IMR-90 (cell line): ENCODE measurements at regions not wholly inside any gene's neighbourhood (a gene's known extent, or its start where the extent isn't known, plus 50 kb on each side); places are given as distances from the start of the nearest gene placed in this dataset.

ENCODE experiments used
- ATAC-seq: fragments of 200-7000 bp; cut with Tn5 transposase; 2 replicates; pipeline ENCODE4 v1.9.1; 2020; ENCODE audit warnings: low read depth, mild to moderate bottlenecking, moderate library complexity
- BruUV-seq: library from RNA; stranded (reverse); fragments of 400-500 nt; replicated peaks from 2 replicates; lab custom pipeline; 2021; lab: Mats Ljungman, UMichigan
- CTCF ChIA-PET: fragments of 300-600 bp; formaldehyde crosslinking; extraction: SDS; loops from one replicate; lab custom pipeline; 2021; ENCODE audit warnings: antibody characterized with exemption; lab: Yijun Ruan, JAX
- POLR2A ChIA-PET: fragments of 300-600 bp; sonication (Branson Sonifier 250); formaldehyde crosslinking; loops from one replicate; lab custom pipeline; 2022; ENCODE audit warnings: antibody characterized with exemption; ENCODE audit not compliant: unreplicated experiment; lab: Charles Lee
- DNase-seq: peaks from one replicate; pipeline ENCODE4 v3.0.0; 2013
- H2AFZ ChIP-seq: replicated peaks from 2 replicates; pipeline ENCODE3; 2013; ENCODE audit warnings: low read length, mild to moderate bottlenecking; ENCODE audit not compliant: poor library complexity
- H2AK5ac ChIP-seq: 2 replicates; pipeline ENCODE4 v1.6.1; 2013; ENCODE audit warnings: low read depth, low read length, inconsistent platforms
- H2AK9ac ChIP-seq: replicated peaks from 2 replicates; pipeline ENCODE3; 2013; ENCODE audit warnings: mild to moderate bottlenecking, low read depth, low read length, moderate library complexity; ENCODE audit not compliant: poor library complexity
- H2BK120ac ChIP-seq: 2 replicates; pipeline ENCODE4 v1.6.1; 2013; ENCODE audit warnings: low read depth, low read length, inconsistent platforms
- H2BK15ac ChIP-seq: 3 replicates; pipeline ENCODE4 v1.6.1; 2013; ENCODE audit warnings: low read depth, low read length, inconsistent platforms
- H2BK20ac ChIP-seq: 2 replicates; pipeline ENCODE4 v1.6.1; 2013; ENCODE audit warnings: low read depth, mild to moderate bottlenecking, inconsistent platforms, low read length, moderate library complexity
- H2BK5ac ChIP-seq: 2 replicates; pipeline ENCODE4 v1.6.1; 2013; ENCODE audit warnings: mild to moderate bottlenecking, low read depth, low read length, inconsistent platforms; ENCODE audit not compliant: poor library complexity, severe bottlenecking
- H3K14ac ChIP-seq: replicated peaks from 2 replicates; pipeline ENCODE4 v1.6.1; 2013; ENCODE audit warnings: low read depth, low read length, inconsistent platforms
- H3K18ac ChIP-seq: 2 replicates; pipeline ENCODE4 v1.6.1; 2013; ENCODE audit warnings: low read depth, low read length, control low read depth
- H3K23ac ChIP-seq: 2 replicates; pipeline ENCODE4 v1.6.1; 2013; ENCODE audit warnings: low read depth, low read length, inconsistent platforms
- H3K27ac ChIP-seq: 2 replicates; pipeline ENCODE4 v1.5.1; 2013; ENCODE audit warnings: mild to moderate bottlenecking, control low read depth, low read length; ENCODE audit not compliant: insufficient read depth
- H3K27me3 ChIP-seq: 2 replicates; pipeline ENCODE4 v1.6.1; 2013; ENCODE audit warnings: low read length; ENCODE audit not compliant: control insufficient read depth, insufficient read depth
- H3K36me3 ChIP-seq: 2 replicates; pipeline ENCODE4 v1.6.1; 2013; ENCODE audit warnings: low read length, mixed read lengths; ENCODE audit not compliant: control insufficient read depth, insufficient read depth
- H3K4ac ChIP-seq: 2 replicates; pipeline ENCODE4 v1.6.1; 2013; ENCODE audit warnings: low read depth, low read length, inconsistent platforms
- H3K4me1 ChIP-seq: 2 replicates; pipeline ENCODE4 v1.6.1; 2013; ENCODE audit warnings: low read length, mixed read lengths; ENCODE audit not compliant: control insufficient read depth, insufficient read depth
- H3K4me2 ChIP-seq: 2 replicates; pipeline ENCODE4 v1.6.1; 2013; ENCODE audit warnings: low read depth, mild to moderate bottlenecking, control low read depth, low read length, moderate library complexity
- H3K4me3 ChIP-seq: 2 replicates; pipeline ENCODE4 v1.5.1; 2013; ENCODE audit warnings: low read depth, mild to moderate bottlenecking, control low read depth, low read length, moderate library complexity; ENCODE audit not compliant: insufficient read depth
- H3K56ac ChIP-seq: 2 replicates; pipeline ENCODE4 v1.6.1; 2013; ENCODE audit warnings: low read length, inconsistent platforms; ENCODE audit not compliant: insufficient read depth; ENCODE audit errors: extremely low read depth
- H3K79me1 ChIP-seq, 2 experiments: 2 replicates each; pipeline ENCODE4 v1.6.1; 2013; ENCODE audit warnings: low read length in 2 of 2, inconsistent platforms in 1 of 2, low read depth in 1 of 2
- H3K9ac ChIP-seq: 2 replicates; pipeline ENCODE4 v1.6.1; 2013; ENCODE audit warnings: low read depth, low read length, control low read depth
- H3K9me1 ChIP-seq: 2 replicates; pipeline ENCODE4 v1.6.1; 2013; ENCODE audit warnings: low read length, inconsistent platforms; ENCODE audit not compliant: insufficient read depth
- H3K9me3 ChIP-seq: 2 replicates; pipeline ENCODE4 v1.6.1; 2013; ENCODE audit warnings: low read length; ENCODE audit not compliant: control insufficient read depth, insufficient read depth
- H4K20me1 ChIP-seq: 2 replicates; pipeline ENCODE4 v1.6.1; 2013; ENCODE audit warnings: low read length, inconsistent platforms; ENCODE audit not compliant: insufficient read depth
- H4K5ac ChIP-seq: 2 replicates; pipeline ENCODE4 v1.6.1; 2013; ENCODE audit warnings: mild to moderate bottlenecking, low read depth, low read length, control low read depth
- H4K8ac ChIP-seq, 2 experiments: 2 replicates each; pipeline ENCODE4 v1.6.1; 2013; ENCODE audit warnings: low read depth in 2 of 2, low read length in 2 of 2, control low read depth in 1 of 2, inconsistent platforms in 1 of 2
- H4K91ac ChIP-seq: 2 replicates; pipeline ENCODE4 v1.6.1; 2013; ENCODE audit warnings: low read depth, low read length, inconsistent platforms; ENCODE audit not compliant: insufficient read depth
- BHLHE40 ChIP-seq: fragments of 150-350 bp; IDR thresholded peaks from 2 replicates; pipeline ENCODE4 v1.6.1; 2016; ENCODE audit warnings: mild to moderate bottlenecking, low read depth, low read length
- CEBPB ChIP-seq: IDR thresholded peaks from 2 replicates; pipeline ENCODE4 v1.6.1; 2012; ENCODE audit warnings: low read depth, low read length, improper control_type of control experiment
- CHD1 ChIP-seq: IDR thresholded peaks from 2 replicates; pipeline ENCODE4 v1.6.1; 2012; ENCODE audit warnings: low read depth, low read length, improper control_type of control experiment
- CTCF ChIP-seq: conservative IDR thresholded peaks from 2 replicates; pipeline ENCODE4 v1.5.1; 2012; ENCODE audit warnings: mild to moderate bottlenecking, low read depth, low read length, improper control_type of control experiment
- FOS ChIP-seq: fragments of 150-350 bp; IDR thresholded peaks from 2 replicates; pipeline ENCODE4 v1.6.1; 2016; ENCODE audit warnings: low read depth, low read length
- MAFK ChIP-seq: IDR thresholded peaks from 2 replicates; pipeline ENCODE4 v1.6.1; 2012; ENCODE audit warnings: low read depth, low read length, improper control_type of control experiment
- MAZ ChIP-seq: IDR thresholded peaks from 2 replicates; pipeline ENCODE4 v1.6.1; 2012; ENCODE audit warnings: low read depth, mild to moderate bottlenecking, low read length, improper control_type of control experiment, moderate library complexity, borderline replicate concordance
- MXI1 ChIP-seq: IDR thresholded peaks from 2 replicates; pipeline ENCODE4 v1.6.1; 2012; ENCODE audit warnings: low read depth, mild to moderate bottlenecking, low read length, moderate library complexity, borderline replicate concordance
- RAD21 ChIP-seq: IDR thresholded peaks from 2 replicates; pipeline ENCODE4 v1.6.1; 2012; ENCODE audit warnings: low read length, improper control_type of control experiment
- RCOR1 ChIP-seq: IDR thresholded peaks from 2 replicates; pipeline ENCODE4 v1.6.1; 2012; ENCODE audit warnings: mild to moderate bottlenecking, low read length, improper control_type of control experiment; ENCODE audit not compliant: insufficient replicate concordance
- RFX5 ChIP-seq: IDR thresholded peaks from 2 replicates; pipeline ENCODE4 v1.8.0; 2012; ENCODE audit warnings: low read depth, mild to moderate bottlenecking, low read length, moderate library complexity
- WGBS, 2 experiments: methylation state at CpG; one replicate each; pipeline versions ENCODE4 v1.1.5 to v1.1.7; 2013; ENCODE audit warnings: missing lambda C conversion rate in 2 of 2; ENCODE audit not compliant: insufficient read length in 1 of 2; ENCODE audit errors: extremely low coverage in 2 of 2; 5-methylcytosine and 5-hydroxymethylcytosine counted together
- dilution Hi-C: fragments of 300-500 bp; cut with HindIII; formaldehyde crosslinking; loops from one replicate; pipeline ENCODE4 v1.14.3; 2018; ENCODE audit warnings: low sequenced_read_pairs; ENCODE audit not compliant: unreplicated experiment
- in situ Hi-C: fragments of 300-500 bp; cut with MboI; formaldehyde crosslinking; loops from 3 replicates; pipeline ENCODE4 v1.14.3; 2019; ENCODE audit warnings: low sequenced_read_pairs, inconsistent platforms, mixed read lengths
- intact Hi-C: fragments of 100-400 bp; cut with micrococcal nuclease; formaldehyde crosslinking; loops from 2 replicates; pipeline ENCODE4 v1.10.0; 2022

- DNase-seq (no peak), ATAC-seq (no peak)
- H3K27ac ChIP-seq: no peak overlapping the region
- dilution Hi-C loops (no loop called here), intact Hi-C loops (no loop called here), in situ Hi-C loops (no loop called here)
- no peak overlapping the region for H4K91ac ChIP-seq
- H2BK5ac ChIP-seq: no peak overlapping the region
- ChIA-PET POLR2A (no interaction called here), CTCF (no interaction called here)
- H3K27me3 ChIP-seq: no peaks in the 10 kb centered on the region
- H3K9ac ChIP-seq: no peak overlapping the region
- H3K9me1 ChIP-seq: no peaks in the 10 kb centered on the region
- H3K4me2 ChIP-seq: no peak overlapping the region
- H2AK5ac ChIP-seq: no peak overlapping the region
- no peak overlapping the region for H4K8ac ChIP-seq
- no peaks in the 10 kb centered on the region for H3K79me1 ChIP-seq
- no CpG with 5 or more reads among the region's 3 CpGs for WGBS, 2 experiments
- H3K56ac ChIP-seq: no peak overlapping the region
- no peak overlapping the region for H3K18ac ChIP-seq
- H3K14ac ChIP-seq: no peak overlapping the region
- H2BK15ac ChIP-seq: no peak overlapping the region
- no peak overlapping the region for H4K5ac ChIP-seq
- H3K4me3 ChIP-seq: no peak overlapping the region
- H3K4ac ChIP-seq: no peak overlapping the region
- H3K4me1 ChIP-seq: no peaks in the 10 kb centered on the region
- H2AK9ac ChIP-seq: no peak overlapping the region
- no peaks in the 10 kb centered on the region; the same call in none of the 2 replicates for H3K9me3 ChIP-seq
- no peak overlapping the region for H2BK120ac ChIP-seq
- H2AFZ ChIP-seq: no peak overlapping the region
- no peak overlapping the region for H3K23ac ChIP-seq
- no TSS peak for BruUV-seq
- no peak for TF ChIP-seq CEBPB
- no peak for TF ChIP-seq CHD1
- no peak for TF ChIP-seq CTCF
- TF ChIP-seq RFX5: no peak
- TF ChIP-seq MAZ: no peak
- no peak for TF ChIP-seq BHLHE40
- no peak for TF ChIP-seq RCOR1
- no peak for TF ChIP-seq FOS
- no peak for TF ChIP-seq MXI1
- no peak for TF ChIP-seq MAFK
- no peak for TF ChIP-seq RAD21
- H4K20me1 ChIP-seq: no peaks in the 10 kb centered on the region
- H2BK20ac ChIP-seq: no peak overlapping the region
- H3K36me3 ChIP-seq: no peaks in the 10 kb centered on the region
Observed at GRCh38 chr3:5613599-5613998, 426.1 kb downstream of the EDEM1 start.
